Hepatocyte (in vitro differentiated cells): ENCODE measurements at regions not wholly inside any gene's neighbourhood (a gene's known extent, or its start where the extent isn't known, plus 50 kb on each side); places are given as distances from the start of the nearest gene placed in this dataset.

Source experiments
- CTCF ChIP-seq: fragments of 200-600 bp; sonication (generic); IDR thresholded peaks from 2 replicates; pipeline ENCODE4 v1.5.1; 2016; ENCODE audit warnings: antibody characterized with exemption, mild to moderate bottlenecking; ENCODE audit not compliant: poor library complexity
- EZH2 ChIP-seq: fragments of 200-600 bp; sonication (generic); IDR thresholded peaks from 2 replicates; pipeline ENCODE4 v1.6.1; 2016; ENCODE audit warnings: antibody characterized with exemption, mild to moderate bottlenecking, borderline replicate concordance

- no peak for TF ChIP-seq CTCF
- no peak for TF ChIP-seq EZH2
Measured at GRCh38 chr4:162847945-162848549, 318.6 kb downstream of the NAF1 start.
